ENCODE measurements at regions not wholly inside any gene's neighbourhood (a gene's known extent, or its start where the extent isn't known, plus 50 kb on each side); places are given as distances from the start of the nearest gene placed in this dataset.

GRCh38 chr6:144955392-144955791 is 670.3 kb downstream of the UTRN start:
- Histone ChIP-seq H3K56ac (replicated peaks; ENCODE audit: insufficient read length, low read depth, low read length) (no peak overlapping the region), H3K18ac (ENCODE audit: extremely low read depth, low read length) (no peak overlapping the region), H3K23me2 (ENCODE audit: low read depth, low read length) (peaks cover 3% of the 10 kb centered on the region; the same call in 1 of the 2 replicates), H3K36me3 (ENCODE audit: control insufficient read depth in 2 of 4, insufficient read depth in 4 of 4, low read length in 3 of 4) (no peaks in the 10 kb centered on the region), H3K4me2 (ENCODE audit: insufficient read depth in 1 of 2, low read depth in 2 of 2, low read length in 2 of 2) (no peak overlapping the region), H3K9ac (replicated peaks in 1 of 4; ENCODE audit: extremely low read depth in 1 of 4, low read depth in 3 of 4, low read length in 3 of 4) (no peak overlapping the region), H2BK15ac (ENCODE audit: low read length) (no peak overlapping the region), H3K27ac (ENCODE audit: low read depth, low read length) (no peak overlapping the region), H2BK20ac (ENCODE audit: low read length) (no peak overlapping the region), H4K91ac (replicated peaks; ENCODE audit: insufficient read length, low read length) (no peak overlapping the region), H3K4me3 (ENCODE audit: extremely low read depth in 1 of 4, insufficient read depth in 2 of 4, low read depth in 3 of 4, low read length in 4 of 4) (no peak overlapping the region), H4K20me1 (replicated peaks in 1 of 2; ENCODE audit: control insufficient read depth in 1 of 2, insufficient read depth in 2 of 2, low read length in 2 of 2) (no peaks in the 10 kb centered on the region), H2AK5ac (ENCODE audit: low read depth, low read length) (no peak overlapping the region), H3K9me3 (ENCODE audit: insufficient read depth in 2 of 2, low read depth in 1 of 2, low read length in 1 of 2) (no peaks in the 10 kb centered on the region), H3K79me2 (ENCODE audit: control insufficient read depth in 1 of 2, insufficient read depth in 2 of 2, low read length in 2 of 2) (no peaks in the 10 kb centered on the region), H2AFZ (ENCODE audit: low read length) (no peak overlapping the region), H3K14ac (ENCODE audit: insufficient read length) (no peak overlapping the region), H2BK12ac (ENCODE audit: low read depth, low read length) (no peak overlapping the region), H3K27me3 (replicated peaks in 1 of 4; ENCODE audit: control insufficient read depth in 3 of 4, extremely low read depth in 1 of 4, insufficient read depth in 3 of 4, low read length in 3 of 4) (no peaks in the 10 kb centered on the region; a peak in 1 of 7 replicates), H4K5ac (ENCODE audit: insufficient read length, low read depth, low read length) (no peak overlapping the region), H4K8ac (ENCODE audit: extremely low read depth, insufficient read depth, low read length) (no peak overlapping the region), H3K79me1 (ENCODE audit: low read depth, low read length) (no peaks in the 10 kb centered on the region), H3K4ac (replicated peaks; ENCODE audit: insufficient read length, low read depth, low read length) (no peak overlapping the region), H2BK5ac (ENCODE audit: low read depth, low read length) (no peak overlapping the region), H3K4me1 (replicated peaks in 1 of 4; ENCODE audit: control insufficient read depth in 3 of 4, insufficient read depth in 4 of 4, low read length in 3 of 4) (peaks cover 0 to 24% (median 7%) of the 10 kb centered on the region in 4 experiments; a peak in 5 of 7 replicates), H2BK120ac (replicated peaks; ENCODE audit: low read depth, low read length) (no peak overlapping the region), H3K23ac (ENCODE audit: insufficient read length) (no peak overlapping the region)
- WGBS, 2 experiments (ENCODE audit: extremely low coverage in 1 of 2, insufficient coverage in 1 of 2, insufficient read length in 1 of 2, insufficient replicate concordance in 2 of 2, low coverage in 1 of 2, low lambda C conversion rate in 2 of 2, missing lambda C conversion rate in 1 of 2), result 86% methylated on average over 1 of the region's 2 CpGs; no CpG with 5 or more reads in 1 of the 2 experiments
- ChIA-PET POLR2A (ENCODE audit: partially characterized antibody) (no interaction called here), CTCF (ENCODE audit: partially characterized antibody) (no interaction called here)
- no peak for FAIRE-seq
- no peak for DNase-seq (ENCODE audit: low read depth in 1 of 2, low spot score in 2 of 2)
- no peak for TF ChIP-seq CREB1 (IDR thresholded peaks at IDR 0.05)
- TF ChIP-seq E2F6 (IDR thresholded peaks at IDR 0.05), result no peak
- TF ChIP-seq SUZ12 (IDR thresholded peaks at IDR 0.05; ENCODE audit: low read length), result no peak
- no peak for TF ChIP-seq PHF8 (conservative IDR thresholded peaks at IDR 0.05; ENCODE audit: low read depth, low read length)
- TF ChIP-seq SRF (IDR thresholded peaks at IDR 0.05; ENCODE audit: low read depth, low read length), result no peak
- TF ChIP-seq BACH1 (IDR thresholded peaks at IDR 0.05; ENCODE audit: low read length), result no peak
- TF ChIP-seq HDAC6 (IDR thresholded peaks at IDR 0.05; ENCODE audit: low read depth, low read length), result no peak
- no peak for TF ChIP-seq GABPA (IDR thresholded peaks at IDR 0.05; ENCODE audit: borderline replicate concordance, insufficient read depth, low read length)
- no peak for TF ChIP-seq CTCF (IDR thresholded peaks at IDR 0.05; ENCODE audit: control extremely low read depth in 1 of 3, insufficient read depth in 1 of 3, low read depth in 1 of 3, low read length in 3 of 3)
- TF ChIP-seq SP4 (IDR thresholded peaks at IDR 0.05; ENCODE audit: low read length), result no peak
- TF ChIP-seq RXRA (IDR thresholded peaks at IDR 0.05; ENCODE audit: insufficient read depth, low read depth, low read length), result no peak
- TF ChIP-seq SIX5 (IDR thresholded peaks at IDR 0.05; ENCODE audit: low read depth, low read length), result no peak
- TF ChIP-seq POU5F1 (IDR thresholded peaks at IDR 0.05; ENCODE audit: low read depth, low read length), result no peak

All from H1 (cell line).